ENCODE measurements at regions not wholly inside any gene's neighbourhood (a gene's known extent, or its start where the extent isn't known, plus 50 kb on each side); places are given as distances from the start of the nearest gene placed in this dataset.

DNA sequence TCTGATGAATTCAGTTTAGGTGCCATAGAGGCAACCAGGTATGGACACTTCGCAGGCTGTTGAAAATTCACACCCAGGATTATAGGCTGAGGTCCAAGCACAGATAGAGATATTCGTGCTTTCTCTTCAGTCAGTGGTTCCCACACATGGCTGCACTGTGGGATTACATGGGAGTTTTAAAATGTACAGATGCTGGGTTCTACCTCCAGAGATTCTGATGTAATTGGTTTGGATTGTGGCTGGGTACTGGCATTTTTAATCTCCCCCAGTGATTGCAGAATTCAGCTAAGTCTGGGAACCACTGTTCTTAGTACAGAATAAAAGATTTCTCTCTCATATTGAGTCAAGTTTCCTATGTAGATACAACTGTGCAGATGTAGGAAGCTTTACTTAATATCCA lies 91.6 kb downstream of the FOXB1 start:
- DNase-seq: no peak

DNA sequence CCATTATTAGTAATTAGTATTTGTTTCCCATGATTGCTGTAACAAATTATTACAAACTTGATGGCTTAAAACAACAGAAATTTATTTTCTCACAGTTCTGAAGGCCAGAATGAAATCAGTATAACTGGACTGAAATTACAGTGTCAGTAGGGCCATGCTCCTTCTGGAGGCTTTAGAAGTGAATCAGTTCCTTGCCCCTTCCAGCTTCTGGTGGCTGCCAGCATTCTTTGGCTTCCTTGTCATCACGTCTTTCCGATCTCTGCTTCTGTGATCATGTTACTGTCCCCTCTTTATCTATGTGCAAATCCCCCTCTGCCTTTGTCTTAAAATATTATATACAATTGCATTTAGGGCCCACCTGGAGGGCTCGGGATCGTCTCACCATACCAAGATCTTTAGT lies 92.0 kb downstream of the FOXB1 start:
- no peak for DNase-seq

DNA sequence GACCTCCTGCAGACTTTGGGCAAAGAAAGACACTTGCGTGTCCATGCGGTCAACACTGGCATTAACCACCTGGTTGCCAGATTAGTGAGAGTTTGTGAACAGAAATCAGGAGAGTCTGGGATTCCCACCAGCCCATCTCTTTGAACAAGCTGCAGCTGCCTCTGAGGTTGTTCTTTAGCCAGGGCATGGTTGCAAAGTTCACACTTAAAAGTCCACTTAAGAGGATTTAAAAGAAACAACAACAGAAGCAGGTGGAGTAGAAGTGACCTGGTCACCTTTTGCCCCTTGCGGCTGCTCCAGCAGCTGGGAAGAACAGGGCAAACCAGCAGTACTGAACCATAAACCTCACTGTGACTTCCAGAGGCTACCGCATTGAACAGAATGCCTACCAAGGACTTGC lies 97.3 kb downstream of the FOXB1 start:
- DNase-seq: no peak

DNA sequence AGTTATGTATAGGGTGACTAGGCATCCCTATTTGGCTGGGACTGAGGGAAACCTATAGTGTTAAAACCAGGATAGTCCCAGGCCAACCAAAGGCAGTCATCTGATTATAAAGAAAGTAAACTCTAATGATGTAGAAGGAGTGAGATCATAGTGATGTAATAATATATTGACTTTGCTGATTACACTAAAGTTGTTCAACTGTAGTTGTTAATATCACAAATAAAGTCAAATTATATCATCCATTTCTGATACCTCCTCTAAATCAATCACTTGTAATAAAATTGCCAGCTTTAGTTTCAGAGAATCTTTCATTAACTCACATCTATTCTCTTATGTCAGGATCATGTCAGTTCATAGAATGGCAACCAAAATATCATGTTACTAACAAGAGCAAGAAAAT lies 98.6 kb downstream of the FOXB1 start:
- no peak for DNase-seq

DNA sequence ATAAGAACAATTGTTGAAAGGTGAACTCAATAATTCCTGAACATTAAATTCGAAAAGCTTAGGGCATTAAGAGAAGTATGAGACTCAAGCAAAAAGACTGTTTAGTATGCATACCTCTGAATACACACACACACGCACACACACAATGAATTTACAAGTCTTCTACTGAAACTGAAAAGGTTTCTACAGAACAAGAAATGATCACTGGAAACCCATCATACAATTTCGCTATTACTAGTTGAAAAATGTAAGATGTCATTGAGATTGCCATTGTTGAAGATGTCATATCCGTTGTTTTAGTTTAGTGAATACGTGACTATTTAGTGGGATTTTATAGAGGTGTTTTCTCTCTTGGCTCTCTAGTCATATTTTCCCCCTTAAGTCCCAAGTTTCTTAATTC lies 106.8 kb downstream of the FOXB1 start:
- DNase-seq: no peak

DNA sequence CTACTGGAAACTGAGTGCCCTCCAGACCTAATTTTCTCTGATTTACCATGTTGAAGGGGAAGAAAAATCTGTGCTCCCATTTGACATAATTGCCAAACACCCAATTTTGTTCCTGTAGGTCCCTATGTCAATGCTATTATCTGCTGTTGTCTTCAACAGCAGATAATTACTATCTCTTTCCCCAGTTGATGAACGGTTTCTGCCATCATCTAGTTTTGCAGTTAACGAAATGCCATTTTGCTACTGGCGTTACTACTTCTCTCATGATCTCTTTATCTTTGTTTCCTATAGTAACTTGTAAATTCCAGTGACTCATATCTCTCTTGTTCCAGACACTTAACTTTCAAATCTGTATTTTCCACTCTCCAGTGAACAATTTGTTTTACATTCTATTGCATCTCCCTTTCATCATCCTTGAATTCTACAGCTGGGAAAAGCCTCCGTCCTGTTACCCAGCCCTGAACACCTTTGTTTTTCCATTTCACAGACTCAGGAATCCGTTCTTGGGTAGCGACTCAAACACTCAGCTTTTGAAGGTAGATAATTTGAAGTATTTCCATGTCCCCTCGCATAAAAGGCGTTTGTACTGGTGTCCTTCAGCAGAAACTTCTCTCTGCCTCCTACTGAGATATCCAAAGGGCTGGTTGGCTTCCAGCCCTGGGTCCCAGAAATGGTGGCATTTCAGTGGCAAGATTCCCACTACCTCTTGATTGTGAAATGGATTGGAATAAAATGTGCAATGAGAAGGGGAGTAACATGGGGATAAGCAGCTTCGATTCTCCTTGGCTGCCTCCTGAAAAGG lies 111.7 kb downstream of the FOXB1 start:
- no peak for DNase-seq

DNA sequence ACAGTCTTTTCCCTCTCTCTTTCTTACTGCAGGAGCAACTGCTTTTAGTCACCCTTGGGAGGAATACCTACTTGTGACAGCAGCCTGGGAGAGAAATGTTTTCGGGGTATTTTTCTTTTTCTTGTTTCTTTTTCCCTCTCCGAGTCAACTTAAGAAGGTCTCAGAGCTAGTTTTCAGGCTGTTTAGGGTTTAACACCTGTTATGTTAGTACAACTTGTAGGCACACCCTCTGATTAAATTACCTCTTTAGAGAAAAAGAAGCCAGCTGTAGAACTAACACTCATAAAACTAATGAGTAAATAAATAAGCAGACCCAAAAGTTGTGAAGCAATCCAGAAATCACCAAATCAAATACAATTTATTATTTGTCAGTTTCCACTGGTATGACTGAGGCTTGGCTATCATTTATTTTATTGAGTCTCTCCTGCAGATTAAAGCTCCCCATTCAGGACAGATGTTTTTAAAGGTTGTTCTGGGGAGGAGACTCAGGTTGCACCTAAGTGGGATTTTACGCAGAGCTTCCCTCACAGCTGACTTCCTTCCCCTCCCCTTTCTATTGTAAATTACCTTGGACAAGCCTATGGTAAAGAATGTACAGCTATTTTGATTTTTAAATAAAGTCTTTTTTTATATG lies 112.5 kb downstream of the FOXB1 start:
- no peak for DNase-seq

DNA sequence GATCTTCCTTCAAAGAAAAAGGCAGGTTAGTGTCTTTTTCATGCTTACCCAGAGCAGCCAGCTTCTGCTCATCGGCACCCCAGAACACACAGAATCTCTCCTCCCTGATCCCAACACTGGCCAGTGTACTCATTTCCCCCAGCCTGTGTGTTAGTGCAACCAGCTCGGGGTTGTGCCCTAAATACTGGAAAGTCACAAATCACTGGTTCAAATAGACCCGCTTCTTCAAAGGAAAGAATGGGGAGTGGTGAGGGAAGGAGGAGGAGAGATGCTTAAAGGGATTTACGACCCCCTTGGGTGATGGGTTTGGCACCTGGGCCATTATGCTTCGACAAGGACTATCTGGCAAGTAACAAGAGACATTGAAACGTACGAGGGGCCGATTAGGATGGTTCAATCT lies 114.0 kb downstream of the FOXB1 start:
- DNase-seq: no peak

DNA sequence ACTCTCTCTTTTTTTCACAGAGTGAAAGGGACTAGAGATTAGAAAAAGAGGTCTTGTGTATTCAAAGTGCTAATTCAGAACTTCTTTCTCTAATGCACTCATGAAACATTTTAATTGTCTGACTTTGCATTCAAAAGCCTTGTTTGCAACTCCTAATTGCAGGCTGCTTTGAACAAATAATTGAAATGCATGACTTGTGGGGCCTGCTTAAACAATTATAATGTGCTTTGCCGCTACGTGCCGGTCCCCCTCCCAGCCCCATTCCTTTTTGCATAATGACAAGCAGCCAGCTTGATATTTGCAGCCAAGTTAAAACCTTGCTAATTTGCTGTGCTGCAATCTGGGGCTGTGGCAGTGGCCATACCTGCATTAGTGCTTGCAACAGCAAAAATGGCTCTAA lies 114.5 kb downstream of the FOXB1 start:
- DNase-seq: no peak

DNA sequence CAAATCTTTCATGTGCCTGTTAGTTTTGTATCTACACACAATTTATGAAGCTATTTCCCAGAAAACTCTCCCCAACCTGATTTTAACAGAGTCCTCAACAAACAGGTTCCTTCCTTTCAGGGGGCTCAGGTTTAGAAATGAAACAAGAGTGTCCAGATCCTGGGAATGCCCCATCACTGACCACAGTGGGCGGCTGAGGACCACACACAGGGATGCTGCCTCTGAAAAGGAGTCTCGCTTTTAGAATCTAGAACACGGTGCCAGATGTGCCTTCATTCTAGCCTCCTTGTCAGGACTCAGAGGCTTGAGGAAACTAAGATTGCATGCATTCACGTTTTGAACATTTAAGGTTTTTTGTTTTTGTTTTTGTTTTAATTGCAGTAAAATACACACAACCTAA lies 115.0 kb downstream of the FOXB1 start:
- DNase-seq: no peak

DNA sequence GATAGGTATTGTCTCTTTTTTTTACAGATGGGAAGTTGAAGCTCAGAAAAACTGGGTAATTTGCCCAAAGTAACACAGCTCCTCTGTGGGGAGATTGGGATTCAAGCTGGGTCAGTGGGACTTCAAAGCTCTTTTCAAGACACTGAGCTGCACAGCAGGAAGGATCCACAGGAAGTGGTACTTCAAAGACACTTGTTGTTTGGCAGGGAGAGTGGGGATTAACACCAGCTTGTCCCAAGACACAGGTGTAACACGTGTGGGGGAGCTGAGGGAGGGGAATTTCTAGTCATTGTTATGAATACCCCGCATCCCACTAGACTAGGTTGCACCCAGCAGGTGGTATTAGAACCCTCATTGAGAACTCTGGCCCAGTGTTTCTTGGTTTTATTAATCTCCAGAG lies 116.0 kb downstream of the FOXB1 start:
- DNase-seq: no peak

DNA sequence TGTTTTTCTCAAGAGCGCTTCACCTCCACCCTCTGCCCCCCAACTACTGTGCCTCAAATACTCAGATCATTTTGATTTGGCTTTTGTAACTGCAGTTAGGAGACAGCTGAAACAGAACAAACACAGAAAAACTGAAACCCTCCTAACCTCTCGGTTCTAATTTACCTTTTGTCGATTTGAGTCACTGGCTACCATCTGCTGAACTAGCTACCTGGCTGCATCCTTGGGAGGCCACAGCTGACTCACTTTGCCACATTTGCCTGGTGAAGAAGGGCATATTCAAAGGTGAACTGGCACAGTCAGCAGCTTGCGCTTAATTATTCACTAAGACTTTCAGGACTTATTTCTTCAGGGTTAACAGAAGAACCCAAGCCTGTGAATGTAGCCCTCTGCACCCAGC lies 117.7 kb downstream of the FOXB1 start:
- no peak for DNase-seq

DNA sequence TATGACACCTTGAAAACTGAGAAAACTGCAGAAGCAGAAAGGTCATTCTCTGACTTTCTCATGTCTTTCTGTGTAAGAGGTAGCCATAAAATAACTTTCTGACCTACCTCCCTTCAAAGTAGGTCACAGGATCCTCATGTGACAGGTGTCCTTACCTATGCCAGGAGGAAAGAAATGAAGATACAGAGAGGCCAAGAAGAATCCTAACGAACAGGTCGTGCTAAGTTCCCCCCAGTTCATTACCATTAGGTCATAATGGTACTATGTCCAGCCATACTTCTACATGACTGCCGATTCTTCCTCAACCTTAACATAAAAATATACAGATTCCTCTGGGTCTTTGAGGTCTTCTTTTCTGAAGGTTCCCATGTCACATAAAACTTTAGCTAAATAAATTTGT lies 118.6 kb downstream of the FOXB1 start:
- no peak for DNase-seq

DNA sequence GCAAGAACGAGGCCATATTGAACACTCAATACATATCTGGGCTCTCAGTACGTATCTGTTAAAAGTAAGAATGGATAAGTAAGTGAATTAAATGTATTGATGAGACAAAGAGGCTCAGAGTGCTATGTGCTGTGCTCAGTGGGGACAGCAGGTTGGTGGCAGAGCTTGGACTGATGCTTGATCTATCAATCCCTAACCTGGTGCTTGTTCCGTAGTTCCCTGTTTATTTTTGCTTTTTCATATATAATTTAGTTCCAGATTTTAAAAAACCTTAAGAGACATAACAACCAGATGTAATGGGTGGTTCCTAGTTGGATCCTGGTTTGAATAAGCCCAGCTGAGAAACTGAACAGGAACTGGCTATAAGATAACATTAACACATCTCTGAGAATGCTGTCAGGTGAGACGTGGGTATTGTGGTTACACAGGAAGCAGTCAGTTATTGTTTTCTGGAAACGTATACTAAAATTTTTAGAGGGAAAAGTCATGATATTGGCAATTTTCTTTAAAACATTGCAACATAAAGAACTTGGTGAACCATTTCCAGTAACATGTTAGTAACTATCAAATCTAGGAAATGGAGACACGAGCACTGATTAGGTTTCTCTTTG lies 120.5 kb downstream of the FOXB1 start:
- DNase-seq: no peak

DNA sequence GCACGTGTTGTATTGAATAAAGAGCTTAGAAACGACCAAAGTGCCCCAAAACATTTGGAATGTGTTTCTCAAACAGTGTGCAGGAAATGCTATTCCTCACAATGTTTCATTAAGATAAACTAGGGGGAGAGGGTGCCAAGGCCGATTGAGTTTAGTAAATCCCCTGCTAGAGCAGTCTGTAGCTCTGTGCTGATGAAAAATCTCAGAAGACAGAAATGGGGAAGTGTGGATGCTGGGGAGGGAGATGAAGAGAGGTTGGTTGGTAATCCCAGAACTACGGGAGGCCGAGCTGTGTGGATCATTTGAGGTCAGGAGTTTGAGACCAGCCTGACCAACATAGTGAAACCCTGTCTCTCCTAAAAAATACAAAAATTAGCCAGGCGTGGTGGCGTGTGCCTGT lies 121.2 kb downstream of the FOXB1 start:
- no peak for DNase-seq

DNA sequence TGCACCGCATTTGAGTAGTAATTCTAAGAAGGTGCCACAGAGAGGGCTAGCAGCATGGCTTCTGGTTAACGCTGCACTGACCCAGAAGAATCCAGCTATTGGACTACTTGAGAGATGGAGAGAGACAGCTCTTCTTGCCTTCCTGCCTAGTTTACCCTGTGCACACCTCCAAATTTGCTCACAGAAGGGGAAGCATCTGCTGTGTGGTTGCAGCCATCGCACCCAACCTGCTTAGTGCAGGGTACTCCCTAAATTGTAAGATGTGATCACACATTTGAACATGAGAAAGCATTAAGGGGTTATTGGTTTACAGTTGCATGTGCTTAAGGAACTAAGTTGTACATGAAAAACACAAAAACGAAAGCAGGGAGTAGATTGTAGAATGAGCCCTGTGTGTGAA lies 122.1 kb downstream of the FOXB1 start:
- no peak for DNase-seq

DNA sequence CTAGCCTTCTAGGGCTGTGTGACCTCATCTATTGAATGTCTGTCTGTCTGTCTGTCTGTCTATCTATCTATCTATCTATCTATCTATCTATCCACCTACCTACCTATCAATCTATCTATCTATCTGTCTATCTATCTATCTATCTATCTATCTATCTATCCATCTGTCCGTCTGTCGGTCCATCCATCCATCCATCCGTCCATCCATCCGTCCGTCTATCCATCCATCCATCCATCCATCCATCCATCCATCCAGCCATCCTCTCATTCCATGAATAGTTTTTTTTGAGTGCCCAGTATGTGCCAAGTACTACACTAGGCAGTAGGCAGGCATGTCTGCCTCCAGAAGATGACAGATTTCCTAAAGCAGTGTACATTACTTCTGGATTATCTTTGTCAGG lies 122.5 kb downstream of the FOXB1 start:
- no peak for DNase-seq

DNA sequence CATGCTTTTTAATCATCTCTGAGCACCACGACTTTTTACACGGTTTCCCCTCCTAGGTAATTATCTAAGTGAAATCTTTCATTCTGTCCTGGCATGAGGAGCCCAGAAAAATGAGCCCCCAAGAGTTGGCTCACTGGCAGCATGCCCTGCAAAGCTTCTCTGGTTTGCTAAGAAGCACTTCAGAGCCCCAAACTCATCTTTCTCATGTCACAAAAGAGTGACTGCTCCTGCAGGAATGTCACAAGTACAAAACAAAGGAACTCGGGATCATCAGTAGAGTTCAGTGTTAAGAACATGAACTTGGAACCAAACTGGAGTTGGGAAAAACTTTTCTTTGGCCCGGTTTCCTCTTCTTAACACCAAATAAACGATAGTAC lies 123.9 kb downstream of the FOXB1 start:
- DNase-seq: no peak

DNA sequence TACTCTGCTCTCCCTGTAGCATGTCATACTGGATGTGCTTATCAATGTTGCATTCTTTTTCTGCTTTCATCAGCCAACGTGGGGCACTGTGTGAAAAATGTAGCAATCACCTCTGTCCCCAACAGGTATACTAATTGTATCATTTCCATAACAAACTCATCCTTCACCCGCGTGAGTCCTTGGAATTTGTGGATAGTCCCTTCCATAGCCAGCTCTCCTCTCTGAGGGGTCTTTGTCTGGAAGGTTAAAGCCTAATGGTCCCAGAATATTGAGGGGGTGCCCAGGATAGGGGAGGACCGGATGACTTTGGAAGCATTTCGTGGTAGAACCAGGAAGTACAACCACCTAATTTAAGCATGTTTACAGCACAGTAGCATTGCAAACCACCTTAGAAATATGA lies 124.6 kb downstream of the FOXB1 start:
- no peak for DNase-seq

DNA sequence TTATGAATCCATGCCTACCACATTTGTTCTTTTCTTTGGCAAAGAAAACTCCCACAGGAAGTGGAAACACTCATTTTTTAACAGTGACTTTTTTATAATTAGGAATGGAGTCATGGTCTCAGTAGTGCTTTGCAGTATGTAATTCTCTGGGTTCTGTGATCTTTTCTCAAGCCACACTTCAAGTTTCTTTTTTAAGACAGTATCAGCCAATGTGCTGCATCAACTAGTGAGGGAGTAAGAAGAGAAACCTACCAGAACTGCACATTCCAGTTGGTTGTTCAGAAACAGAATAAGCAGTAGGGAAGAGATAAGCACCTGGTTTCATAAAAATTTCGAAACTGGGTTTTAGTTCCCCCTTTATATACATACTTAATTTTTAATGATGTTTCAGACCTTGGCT lies 126.3 kb downstream of the FOXB1 start:
- no peak for DNase-seq

DNA sequence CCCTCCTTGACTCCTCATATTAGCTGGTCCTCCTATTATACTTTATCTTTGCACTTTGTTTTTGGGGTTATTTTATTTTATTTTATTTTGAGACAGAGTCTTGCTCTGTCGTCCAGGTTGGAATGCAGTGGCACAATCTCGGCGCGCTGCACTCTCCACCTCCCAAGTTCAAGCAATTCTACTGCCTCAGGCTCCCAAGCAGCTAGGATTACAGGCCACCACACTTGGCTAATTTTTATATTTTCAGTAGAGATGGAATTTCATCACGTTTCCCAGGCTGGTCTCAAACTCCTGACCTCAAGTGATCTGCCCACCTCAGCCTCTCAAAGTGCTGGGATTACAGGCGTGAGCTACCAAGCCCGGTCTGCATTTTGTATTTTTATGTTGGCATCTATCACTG lies 126.7 kb downstream of the FOXB1 start:
- DNase-seq: no peak

DNA sequence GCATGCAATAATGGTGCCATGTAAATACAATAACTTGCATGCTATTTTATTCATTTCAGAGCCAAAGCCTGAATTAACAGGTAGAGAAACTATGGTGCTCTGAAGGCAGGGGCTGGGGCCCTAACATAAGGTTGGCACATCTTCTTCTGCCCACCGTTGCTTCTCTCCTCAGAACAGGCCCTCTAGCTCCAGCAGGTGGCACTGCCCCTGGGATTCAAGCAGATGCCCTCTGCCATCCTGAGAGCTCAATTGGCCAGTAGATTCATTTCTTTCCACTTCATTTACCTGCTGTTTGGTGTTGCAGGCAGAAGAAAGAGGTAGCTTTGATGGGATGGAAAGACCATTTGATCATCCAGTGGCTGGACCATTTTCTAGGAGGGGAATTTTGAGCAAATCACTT lies 130.5 kb downstream of the FOXB1 start:
- no peak for DNase-seq

DNA sequence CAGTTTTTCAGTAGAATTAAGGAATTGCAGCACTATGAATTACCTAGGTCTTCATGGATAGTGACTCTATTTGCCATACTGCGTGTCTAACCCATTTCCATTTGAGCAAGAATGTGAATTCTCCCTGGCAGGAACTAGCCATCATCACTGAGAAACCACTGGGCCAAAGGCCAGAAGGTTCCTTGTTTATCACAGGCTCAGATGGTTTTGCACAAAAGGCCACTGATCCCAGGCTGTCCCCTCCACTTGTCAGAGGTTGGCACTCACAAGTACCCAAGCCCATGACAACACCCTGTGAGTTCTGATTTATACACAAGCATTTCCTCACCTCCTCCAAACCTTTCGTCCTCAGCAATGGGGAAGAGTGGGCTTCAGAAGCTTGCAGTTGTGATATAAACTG lies 131.8 kb downstream of the FOXB1 start:
- no peak for DNase-seq

DNA sequence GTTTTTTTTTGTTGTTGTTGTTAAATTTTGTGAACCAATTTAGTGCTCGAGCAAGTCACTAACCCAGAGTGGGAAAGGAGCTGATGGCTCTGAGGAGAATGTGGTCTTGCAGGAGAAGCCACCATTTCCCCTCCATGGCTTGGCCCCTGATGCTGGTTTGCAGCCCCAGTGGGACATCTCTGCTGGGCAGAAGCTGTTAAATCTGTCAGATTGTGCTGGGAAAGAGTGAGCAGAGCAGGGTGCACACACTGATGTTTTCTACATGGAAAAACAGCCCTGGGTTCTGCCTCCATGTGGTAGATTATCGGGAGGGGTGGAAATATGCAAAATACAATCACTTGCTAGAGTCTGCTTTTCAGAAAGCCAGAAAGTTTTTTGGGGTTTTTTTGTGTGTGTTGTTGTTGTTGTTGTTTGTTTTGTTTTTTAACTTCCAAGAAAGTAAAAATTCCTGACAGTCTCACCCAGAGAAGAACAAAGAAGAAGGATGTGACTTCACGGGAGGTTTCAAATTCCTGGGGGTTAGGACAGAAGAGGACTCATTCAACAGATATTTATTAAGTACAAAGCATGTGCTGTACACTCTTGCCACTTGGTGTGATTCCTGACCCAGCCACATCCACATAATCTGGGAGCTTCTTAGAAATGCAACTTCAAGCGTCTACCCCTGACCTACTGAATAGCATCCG lies 133.7 kb downstream of the FOXB1 start:
- no peak for DNase-seq
